GM21367 (cell line): ENCODE measurements at regions not wholly inside any gene's neighbourhood (a gene's known extent, or its start where the extent isn't known, plus 50 kb on each side); places are given as distances from the start of the nearest gene placed in this dataset.
"Not testable (repeated sequence)": the region's sequence is repeated elsewhere in the genome, so short reads cannot be mapped to it uniquely, and the experiment has no call there.

Source experiments
- ATAC-seq: cut with Tn5 transposase; IDR thresholded peaks from one replicate; pipeline ENCODE4 v1.9.1; 2021; ENCODE audit not compliant: unreplicated experiment

DNA sequence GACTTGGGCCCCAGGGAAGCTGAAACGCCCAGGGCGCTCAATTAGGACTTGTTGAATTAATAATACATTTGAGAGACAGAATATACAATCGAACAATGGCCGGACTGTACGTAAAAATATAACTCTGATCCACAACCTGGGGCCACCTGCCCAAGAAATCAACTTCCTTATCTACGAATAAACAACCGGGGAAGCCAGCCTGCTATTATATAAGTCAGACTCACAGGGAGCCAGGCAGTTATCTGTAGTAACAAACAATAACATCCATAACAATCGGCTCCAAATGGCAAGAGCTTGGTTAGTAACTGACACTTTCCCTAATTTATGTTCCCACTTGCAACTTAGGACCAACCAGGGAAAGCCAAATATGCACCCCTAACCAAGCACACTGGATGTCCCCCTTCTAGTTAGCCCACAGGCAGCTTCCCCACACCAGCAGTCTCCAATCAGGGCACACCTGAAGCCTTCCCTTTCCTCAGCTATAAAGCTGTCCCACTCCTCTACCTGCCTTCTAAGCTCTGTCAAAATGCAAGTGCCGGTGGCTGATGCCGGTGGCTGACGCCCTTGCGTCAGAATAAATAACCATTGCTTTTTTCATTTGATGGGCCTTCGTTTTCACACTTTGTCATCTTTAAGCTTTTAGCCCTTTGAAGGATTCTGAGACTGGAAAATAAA, 135.2 kb downstream of the FAM72B start:
- ATAC-seq, result not testable (repeated sequence)

GRCh38 chr1:121050097-121050496, 134.0 kb downstream of the FAM72B start:
- not testable (repeated sequence) for ATAC-seq

DNA sequence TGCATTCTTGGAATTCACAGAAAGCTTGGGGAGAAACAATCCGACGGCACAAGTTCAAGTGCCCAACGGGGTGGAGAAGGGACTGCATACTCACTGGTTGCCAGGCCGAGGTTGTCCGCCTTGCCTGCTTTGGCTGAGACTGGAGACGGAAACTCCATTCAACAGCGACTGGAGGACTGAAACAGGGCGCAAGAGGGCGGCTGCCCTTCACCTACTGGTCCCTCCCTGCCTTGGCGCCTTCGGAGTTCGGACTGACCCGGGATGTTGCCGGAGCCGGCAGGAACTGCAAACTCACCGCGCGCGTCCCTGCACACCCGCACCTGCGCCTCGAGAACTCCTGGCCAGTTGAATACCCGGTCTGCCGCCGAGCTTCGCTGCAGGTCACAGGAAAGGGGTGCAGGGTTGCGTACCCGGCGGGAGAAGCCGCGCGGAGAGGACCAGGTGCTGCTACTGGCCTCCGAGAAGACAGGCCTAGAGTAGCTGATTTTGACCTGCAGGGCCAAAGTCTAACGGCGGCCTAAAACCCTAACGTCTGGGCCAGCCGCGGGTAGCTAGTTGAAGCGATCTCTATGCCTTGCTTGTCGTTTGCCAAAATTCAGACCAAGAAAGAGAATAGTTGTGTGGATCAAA, 132.9 kb downstream of the FAM72B start:
- not testable (repeated sequence) for ATAC-seq

DNA sequence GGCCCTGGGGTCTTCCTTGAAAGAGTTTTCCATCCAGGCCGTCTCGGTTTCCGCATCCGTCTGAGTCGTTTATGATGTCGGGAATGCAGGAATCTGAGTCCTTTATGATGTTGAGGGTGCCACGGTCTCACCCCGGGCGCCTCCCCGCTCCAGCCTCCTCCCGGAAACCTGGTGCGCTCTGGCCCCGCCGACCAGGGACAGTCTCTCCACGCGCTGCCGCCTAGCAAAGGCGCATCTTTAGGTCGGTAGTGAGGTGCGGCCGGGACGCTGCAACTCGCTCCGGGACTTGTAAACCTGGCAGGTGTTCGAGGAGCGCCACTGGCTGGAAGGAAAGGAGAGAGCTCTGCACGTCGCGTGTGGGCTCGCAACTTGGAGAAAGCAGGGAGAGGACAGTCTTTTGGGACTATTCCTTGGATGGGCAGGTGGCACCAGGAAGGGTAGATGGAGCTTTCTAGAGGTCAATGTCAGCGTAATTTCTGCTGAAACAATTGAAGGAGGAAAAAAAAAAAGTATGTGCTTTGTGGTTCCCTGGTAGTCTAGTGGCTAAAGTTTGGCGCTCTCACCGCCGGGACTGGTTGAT, 132.0 kb downstream of the FAM72B start:
- ATAC-seq, result not testable (repeated sequence)

DNA sequence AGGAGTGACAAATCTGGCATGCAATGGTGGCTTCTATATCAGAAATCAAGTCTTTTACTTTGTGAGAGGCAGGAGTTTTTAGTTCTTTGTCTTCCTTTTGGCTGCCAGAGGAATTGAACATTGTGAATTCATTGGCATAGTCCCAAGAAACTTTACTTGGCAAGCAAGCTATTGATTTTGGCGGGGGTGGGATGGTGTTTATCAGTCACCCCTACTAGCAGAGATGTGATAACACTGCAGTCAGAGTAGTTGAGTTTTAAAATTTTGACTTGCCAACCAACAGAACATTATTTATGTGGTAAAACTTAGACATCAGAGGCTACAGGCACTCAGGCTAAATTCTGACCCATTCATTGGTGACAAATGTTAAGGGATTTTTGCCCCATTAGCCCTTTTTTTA, 129.2 kb downstream of the FAM72B start:
- ATAC-seq, result not testable (repeated sequence)

DNA sequence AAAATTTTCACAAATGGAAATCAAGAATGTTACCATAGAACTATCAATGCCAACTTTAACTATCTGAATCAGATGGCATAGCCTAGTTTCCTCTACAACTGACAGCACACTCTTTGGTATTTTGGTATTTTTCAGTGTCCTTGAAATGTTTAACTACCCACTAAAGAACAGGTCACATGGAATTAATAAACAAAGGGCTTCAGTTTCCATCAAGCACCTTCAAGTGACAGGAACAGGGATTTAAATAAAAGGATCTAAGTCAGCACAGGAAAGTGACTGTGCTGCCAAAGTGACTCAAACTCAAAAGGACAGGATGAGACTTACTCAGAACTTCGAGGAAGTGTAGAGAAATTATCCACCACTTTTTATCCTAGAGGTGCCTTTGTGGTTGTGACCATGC, 117.2 kb downstream of the FAM72B start:
- ATAC-seq, result not testable (repeated sequence)

DNA sequence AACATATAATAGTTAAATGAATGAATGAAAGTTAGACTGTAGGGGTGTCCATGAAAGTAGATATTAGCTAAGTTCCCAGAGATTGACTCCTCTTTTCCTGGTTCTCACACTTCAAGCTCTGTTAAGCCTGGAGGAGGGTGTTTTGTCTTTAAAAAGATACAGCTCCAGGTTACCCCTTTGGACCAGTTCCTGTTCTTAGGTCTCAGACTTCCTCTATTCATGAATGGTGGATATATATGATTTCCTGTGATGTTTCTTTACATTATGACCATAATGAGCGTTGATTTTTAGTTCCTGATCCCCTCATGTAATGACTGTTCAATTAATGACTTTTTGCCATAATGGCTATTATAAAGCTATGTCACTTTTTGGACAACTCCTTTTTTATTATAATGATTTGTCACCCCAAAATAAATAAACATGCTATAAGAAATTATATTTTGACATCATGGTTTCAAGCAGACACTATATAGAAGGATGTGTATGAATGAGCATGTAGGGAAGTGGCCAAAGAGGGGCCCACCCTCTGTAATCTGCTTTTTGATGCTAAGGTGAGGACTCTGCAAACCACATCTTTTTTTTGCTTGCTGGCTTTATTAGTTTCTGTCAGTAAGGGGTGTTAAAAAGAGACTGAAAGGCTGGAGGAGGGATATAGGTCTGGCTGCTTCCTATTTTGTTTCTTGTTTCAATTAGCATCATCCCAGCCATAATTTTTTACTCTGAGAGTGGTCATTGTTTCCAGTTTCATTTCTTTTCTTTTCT, 115.2 kb downstream of the FAM72B start:
- ATAC-seq, result not testable (repeated sequence)

DNA sequence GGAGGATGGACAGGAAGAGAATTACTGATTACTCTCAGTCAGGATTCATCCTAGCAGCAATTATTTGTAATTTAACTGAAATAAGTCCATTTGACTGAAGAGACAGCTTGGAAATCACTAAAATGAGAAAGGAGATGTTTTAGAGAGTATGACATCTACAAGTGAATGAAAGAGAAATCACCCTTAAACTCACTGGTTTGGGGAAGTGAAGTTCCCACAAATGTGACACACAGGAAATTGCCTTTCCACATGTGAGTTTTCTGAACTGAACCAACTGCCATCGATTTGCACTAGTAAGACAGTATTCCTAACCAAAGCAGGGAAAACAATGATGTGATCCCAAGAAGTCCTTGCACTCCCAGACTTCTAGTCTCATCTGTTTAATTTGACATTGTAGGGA, 110.3 kb downstream of the FAM72B start:
- ATAC-seq, result not testable (repeated sequence)

DNA sequence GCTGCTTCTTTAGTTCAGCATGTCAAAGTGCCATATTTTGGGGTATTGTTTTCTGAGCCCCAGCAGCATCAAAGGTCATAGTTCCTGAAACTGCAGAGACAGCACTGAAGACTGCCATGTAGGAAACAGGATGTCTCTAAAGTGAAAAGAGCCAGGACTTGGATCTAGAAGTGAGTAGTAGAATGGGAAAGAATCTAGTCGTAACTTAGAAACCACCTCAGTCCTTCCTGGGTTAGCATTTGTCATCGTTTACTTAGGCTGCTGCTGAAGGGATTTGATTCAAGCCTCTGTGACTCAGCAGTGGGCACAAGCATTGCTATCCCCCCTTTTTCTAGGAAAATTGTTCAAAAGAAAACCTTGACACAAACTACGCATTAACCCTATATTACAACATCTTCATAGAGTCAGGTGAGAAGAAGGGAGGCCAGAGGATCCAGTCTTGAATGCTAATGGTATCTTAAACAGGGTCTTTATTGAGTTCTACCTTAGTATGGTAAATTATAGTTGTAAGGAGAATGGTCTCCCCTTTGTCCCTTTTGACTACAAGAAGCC, 108.8 kb downstream of the FAM72B start:
- not testable (repeated sequence) for ATAC-seq

- ATAC-seq, result peak; percentile 93
Measured at GRCh38 chr1:121076674-121077073, 107.5 kb downstream of the FAM72B start.

- ATAC-seq, result not testable (repeated sequence)
Measured at GRCh38 chr1:121079655-121080054, 104.5 kb downstream of the FAM72B start.

- not testable (repeated sequence) for ATAC-seq
Measured at GRCh38 chr1:121080197-121080903, 103.8 kb downstream of the FAM72B start.

GRCh38 chr1:121080904-121081264, 103.3 kb downstream of the FAM72B start:
- ATAC-seq, result not testable (repeated sequence)

GRCh38 chr1:121081625-121082199, 102.4 kb downstream of the FAM72B start:
- ATAC-seq, result not testable (repeated sequence)

DNA sequence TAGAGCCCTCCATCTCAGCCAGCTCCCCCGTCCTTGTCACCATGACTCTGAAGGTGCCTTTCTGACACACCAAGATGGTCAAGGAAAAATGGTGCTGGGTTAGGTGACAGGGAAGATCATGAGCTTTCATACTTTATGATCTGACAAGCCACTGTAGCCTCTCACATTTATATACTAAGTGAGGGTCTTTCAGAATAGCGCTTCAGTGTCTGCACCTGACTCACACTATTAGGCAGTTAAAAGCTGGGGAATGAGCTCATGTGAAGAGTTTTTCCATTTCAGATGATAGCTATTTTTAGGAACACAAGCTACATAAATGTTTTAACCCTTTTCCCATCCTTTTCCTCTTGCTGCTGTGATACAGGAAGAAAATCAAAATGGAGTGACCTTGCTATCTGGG, 101.1 kb downstream of the FAM72B start:
- ATAC-seq, result not testable (repeated sequence)

DNA sequence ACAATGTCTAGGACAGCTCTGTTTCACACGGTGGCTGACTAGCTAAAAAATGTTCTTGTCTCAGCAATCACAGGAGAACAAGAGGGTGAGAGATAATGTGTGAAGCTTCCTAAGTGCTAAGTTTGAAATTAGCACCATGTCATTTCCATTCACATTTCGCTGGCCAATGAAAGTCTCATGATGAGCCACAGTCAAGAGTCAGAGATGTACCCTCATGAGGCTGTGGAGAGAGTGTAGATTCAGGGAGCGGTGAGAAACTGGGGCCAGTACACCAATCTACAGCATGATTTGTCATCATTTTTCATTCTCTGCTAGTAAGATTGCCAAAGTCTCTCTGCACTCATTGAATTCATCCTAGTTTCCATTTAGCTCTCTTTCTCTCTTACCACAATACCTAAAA, 97.9 kb downstream of the FAM72B start:
- not testable (repeated sequence) for ATAC-seq

DNA sequence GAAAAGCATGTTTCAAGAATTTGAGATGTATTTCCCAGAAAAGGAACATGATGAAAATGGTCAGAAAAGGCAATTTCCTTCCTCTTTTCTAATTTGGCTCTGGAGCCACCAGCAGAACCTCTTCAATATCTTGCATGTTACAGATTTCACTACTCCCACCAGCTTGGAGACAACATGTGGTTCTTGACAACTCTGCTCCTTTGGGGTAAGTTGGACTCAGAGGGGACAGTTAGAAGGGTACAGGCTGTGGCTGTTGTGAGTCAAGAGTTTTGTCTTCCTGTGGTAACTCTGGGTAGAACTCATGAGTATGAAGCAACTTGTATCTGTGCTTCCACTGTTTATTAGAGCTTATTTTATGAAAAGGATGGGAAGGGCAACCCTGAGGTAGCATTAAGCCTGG, 96.9 kb downstream of the FAM72B start:
- ATAC-seq, result not testable (repeated sequence)

GRCh38 chr1:121088568-121088967, 95.6 kb downstream of the FAM72B start:
- not testable (repeated sequence) for ATAC-seq

DNA sequence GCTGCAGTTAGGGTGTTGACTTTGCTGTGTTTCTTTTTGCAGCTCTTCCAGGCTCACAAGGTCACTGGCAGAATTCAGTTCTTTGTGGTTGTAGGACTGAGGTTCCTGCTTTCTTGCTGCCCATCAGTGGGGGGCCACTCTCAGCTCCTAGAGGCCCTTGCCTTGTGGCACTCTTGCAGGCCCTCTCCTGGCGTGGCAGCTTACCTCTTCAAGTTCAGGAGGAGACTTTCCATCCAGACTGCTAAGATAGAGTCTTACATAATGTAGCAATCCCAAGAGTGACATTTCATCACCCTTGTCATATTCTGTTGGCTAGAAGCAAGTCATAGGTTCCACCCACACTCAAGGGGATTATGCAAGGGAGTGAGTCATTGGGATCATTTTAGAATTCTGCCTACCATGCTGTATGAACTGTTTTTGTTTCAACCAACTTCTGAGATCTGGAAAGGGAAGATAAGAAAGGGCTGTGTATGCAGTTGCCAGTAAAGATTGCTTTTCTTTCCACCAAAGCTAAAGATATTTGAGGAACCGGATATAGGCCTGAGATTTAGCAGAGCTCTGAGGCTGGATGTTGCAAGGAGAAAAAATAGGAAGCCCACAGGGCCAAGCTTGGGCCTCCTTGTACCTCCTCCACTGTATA, 91.7 kb downstream of the FAM72B start:
- not testable (repeated sequence) for ATAC-seq

DNA sequence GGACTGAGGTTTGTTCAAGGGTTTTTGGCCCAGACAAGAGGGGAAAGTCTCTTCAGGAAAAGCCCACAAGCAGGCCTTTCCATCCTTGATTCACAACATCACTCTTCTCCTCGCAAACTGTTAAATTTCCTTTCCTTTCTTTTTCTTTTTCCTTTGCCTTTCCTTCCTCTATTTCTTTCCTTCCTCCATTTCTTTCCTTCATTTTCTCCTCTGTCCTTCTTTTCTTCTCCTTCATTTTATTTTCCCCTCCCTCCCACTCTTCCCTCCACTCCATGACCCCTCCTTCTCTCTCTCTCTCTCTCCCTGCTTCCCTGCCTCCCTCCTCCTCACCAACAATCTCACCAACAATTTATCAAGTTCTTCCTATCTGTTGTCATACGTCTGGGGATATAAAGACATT, 89.1 kb downstream of the FAM72B start:
- ATAC-seq, result not testable (repeated sequence)
